B cell (primary cell): ENCODE measurements at regions not wholly inside any gene's neighbourhood (a gene's known extent, or its start where the extent isn't known, plus 50 kb on each side); places are given as distances from the start of the nearest gene placed in this dataset.

Experiments used
- ATAC-seq: fragments of 200-7000 bp; cut with Tn5 transposase; one replicate; pipeline ENCODE4 v1.10.0; 2021; ENCODE audit warnings: low read depth, mild to moderate bottlenecking, moderate number of reproducible peaks, moderate library complexity
- CTCF ChIA-PET: fragments of 350-600 bp; sonication (Branson Sonifier 250); formaldehyde crosslinking; loops from one replicate; lab custom pipeline; 2021; ENCODE audit warnings: antibody characterized with exemption, inconsistent platforms; lab: Charles Lee
- POLR2A ChIA-PET: fragments of 350-600 bp; sonication (Branson Sonifier 250); formaldehyde crosslinking; loops from one replicate; lab custom pipeline; 2021; ENCODE audit warnings: antibody characterized with exemption; lab: Charles Lee
- DNase-seq: peaks from one replicate; pipeline ENCODE4 v3.0.0; 2013
- H2AFZ ChIP-seq: 2 replicates; pipeline ENCODE4 v1.6.1; 2012; ENCODE audit warnings: mild to moderate bottlenecking, low read depth, low read length; ENCODE audit not compliant: insufficient read depth, poor library complexity, severe bottlenecking
- H3K27ac ChIP-seq, 2 donors: 1 replicate in 1 of 2; 2 replicates in 1 of 2; pipeline ENCODE4 v1.5.1; 2012 to 2013; ENCODE audit warnings: low read length in 2 of 2, mild to moderate bottlenecking in 2 of 2, moderate library complexity in 1 of 2
- H3K27me3 ChIP-seq, 4 experiments: fragments of 200-600 bp in 1 of 4; sonication (generic) in 1 of 4; replicated peaks in 1 of 4; 1 replicate in 2 of 4; 2 replicates in 2 of 4; pipeline versions ENCODE4 v1.6.1 to v1.7.0; 2013 to 2016; ENCODE audit warnings: low read length in 3 of 4, mild to moderate bottlenecking in 2 of 4, mixed read lengths in 1 of 4, moderate library complexity in 1 of 4; ENCODE audit not compliant: insufficient read depth in 4 of 4, control insufficient read depth in 3 of 4; ENCODE audit errors: control extremely low read depth in 1 of 4
- H3K36me3 ChIP-seq, 2 experiments: replicated peaks in 1 of 2; 1 replicate in 1 of 2; 2 replicates in 1 of 2; pipeline versions ENCODE4 v1.6.1 to v1.7.1; 2013; ENCODE audit warnings: low read length in 1 of 2; ENCODE audit not compliant: insufficient read depth in 2 of 2, control insufficient read depth in 1 of 2; ENCODE audit errors: control extremely low read depth in 1 of 2, extremely low read depth in 1 of 2
- H3K4me1 ChIP-seq, 2 donors: fragments of 200-600 bp in 1 of 2; sonication (generic) in 1 of 2; 1 replicate in 1 of 2; 2 replicates in 1 of 2; pipeline versions ENCODE4 v1.5.1 to v1.6.1; 2013 to 2017; ENCODE audit warnings: low read length in 2 of 2; ENCODE audit not compliant: control insufficient read depth in 2 of 2, insufficient read depth in 2 of 2
- H3K4me2 ChIP-seq: replicated peaks from 2 replicates; pipeline ENCODE3; 2012; ENCODE audit warnings: mild to moderate bottlenecking, low read depth, low read length; ENCODE audit not compliant: poor library complexity, severe bottlenecking
- H3K4me3 ChIP-seq, 5 experiments: fragments of 200-600 bp in 1 of 5; sonication (generic) in 1 of 5; 1 replicate in 3 of 5; 2 replicates in 2 of 5; pipeline versions ENCODE4 v1.5.1 to v1.7.0; 2011 to 2016; ENCODE audit warnings: low read length in 4 of 5, mild to moderate bottlenecking in 4 of 5, low read depth in 2 of 5, control low read depth in 1 of 5, moderate library complexity in 1 of 5; ENCODE audit not compliant: insufficient read depth in 1 of 5; ENCODE audit errors: control extremely low read depth in 1 of 5, extremely low read depth in 1 of 5
- H3K79me2 ChIP-seq: fragments of 200-600 bp; sonication (generic); one replicate; pipeline ENCODE4 v1.6.0; 2016; ENCODE audit warnings: low read length; ENCODE audit not compliant: control insufficient read depth, insufficient read depth
- H3K9ac ChIP-seq: fragments of 200-600 bp; sonication (generic); 2 replicates; pipeline ENCODE4 v1.6.1; 2017; ENCODE audit warnings: mild to moderate bottlenecking, low read length, moderate library complexity
- H3K9me3 ChIP-seq, 3 donors: one replicate each; pipeline versions ENCODE4 v1.6.1 to v1.7.1; 2013; ENCODE audit warnings: low read length in 2 of 3; ENCODE audit not compliant: control insufficient read depth in 2 of 3, insufficient read depth in 1 of 3; ENCODE audit errors: control extremely low read depth in 1 of 3
- H4K20me1 ChIP-seq: 2 replicates; pipeline ENCODE4 v1.6.0; 2012; ENCODE audit warnings: mild to moderate bottlenecking, low read length; ENCODE audit not compliant: insufficient read depth, control insufficient read depth, poor library complexity, severe bottlenecking
- H3K27ac Mint-ChIP-seq: one replicate; pipeline ENCODE4 v1.8.0; 2021; ENCODE audit warnings: mixed read lengths
- H3K27me3 Mint-ChIP-seq: one replicate; pipeline ENCODE4 v1.8.0; 2021; ENCODE audit warnings: mixed read lengths
- H3K4me1 Mint-ChIP-seq: one replicate; pipeline ENCODE4 v1.8.0; 2021; ENCODE audit warnings: mixed read lengths
- H3K4me3 Mint-ChIP-seq: one replicate; pipeline ENCODE4 v1.8.0; 2021; ENCODE audit warnings: mixed read lengths
- H3K9me3 Mint-ChIP-seq: one replicate; pipeline ENCODE4 v1.8.0; 2022; ENCODE audit warnings: mixed read lengths; ENCODE audit not compliant: insufficient read depth
- CTCF ChIP-seq: fragments of 200-600 bp; IDR thresholded peaks from one replicate; pipeline ENCODE4 v1.8.0; 2022; ENCODE audit warnings: antibody characterized with exemption, mild to moderate bottlenecking
- EZH2 ChIP-seq: IDR thresholded peaks from 2 replicates; pipeline ENCODE4 v1.6.1; 2012; ENCODE audit warnings: borderline replicate concordance, low read depth, mild to moderate bottlenecking, moderate library complexity, low read length; ENCODE audit not compliant: insufficient read depth, poor library complexity, severe bottlenecking
- WGBS: methylation state at CpG from one replicate; pipeline ENCODE4 v1.1.5; 2013; ENCODE audit warnings: missing lambda C conversion rate; ENCODE audit not compliant: insufficient coverage; 5-methylcytosine and 5-hydroxymethylcytosine counted together
- intact Hi-C: fragments of 100-400 bp; cut with micrococcal nuclease; formaldehyde crosslinking; loops from one replicate; pipeline ENCODE4 v1.10.0; 2022

- no peak overlapping the region for H3K9ac ChIP-seq
- no peak overlapping the region for H3K4me2 ChIP-seq
- Mint-ChIP-seq H3K27me3 (no peaks in the 10 kb centered on the region), H3K4me1 (no peaks in the 10 kb centered on the region), H3K9me3 (no peaks in the 10 kb centered on the region), H3K27ac (no peak overlapping the region), H3K4me3 (no peak overlapping the region)
- CTCF ChIA-PET, result no interaction called here
- H3K4me1 ChIP-seq, result no peaks in the 10 kb centered on the region
- H3K27ac ChIP-seq, result no peak overlapping the region
- H3K36me3 ChIP-seq, result no peaks in the 10 kb centered on the region
- DNase-seq (no peak), ATAC-seq (no peak)
- POLR2A ChIA-PET, result no interaction called here
- H4K20me1 ChIP-seq, result no peaks in the 10 kb centered on the region
- H2AFZ ChIP-seq, result no peak overlapping the region
- H3K79me2 ChIP-seq, result no peaks in the 10 kb centered on the region
- peaks cover 0 to 3% (median 0%) of the 10 kb centered on the region in 3 donors for H3K9me3 ChIP-seq
- no CpG with 5 or more reads among the region's 2 CpGs for WGBS
- H3K4me3 ChIP-seq, result no peak overlapping the region
- intact Hi-C loops, result no loop called here
- TF ChIP-seq CTCF (no peak), EZH2 (no peak)
- H3K27me3 ChIP-seq, result no peaks in the 10 kb centered on the region
Measured at GRCh38 chr13:65063753-65064152, 2166.4 kb downstream of the PCDH9 start.

- Histone ChIP-seq H2AFZ (no peak overlapping the region), H3K27ac (no peak overlapping the region), H3K9me3 (no peaks in the 10 kb centered on the region), H3K4me2 (no peak overlapping the region), H3K27me3 (no peaks in the 10 kb centered on the region), H3K79me2 (no peaks in the 10 kb centered on the region), H4K20me1 (no peaks in the 10 kb centered on the region), H3K36me3 (no peaks in the 10 kb centered on the region), H3K4me1 (no peaks in the 10 kb centered on the region), H3K9ac (no peak overlapping the region), H3K4me3 (no peak overlapping the region)
- Mint-ChIP-seq H3K27me3 (no peaks in the 10 kb centered on the region), H3K4me1 (no peaks in the 10 kb centered on the region), H3K27ac (no peak overlapping the region), H3K9me3 (no peaks in the 10 kb centered on the region), H3K4me3 (no peak overlapping the region)
- intact Hi-C loops, result no loop called here
- no CpG with 5 or more reads among the region's 3 CpGs for WGBS
- no peak for DNase-seq
- TF ChIP-seq CTCF, result no peak
- no peak for TF ChIP-seq EZH2
- ChIA-PET CTCF (no interaction called here), POLR2A (no interaction called here)
- ATAC-seq, result no peak
Measured at GRCh38 chr13:65057986-65058385, 2172.2 kb downstream of the PCDH9 start.
